RPMI7951 (cell line): ENCODE measurements at regions not wholly inside any gene's neighbourhood (a gene's known extent, or its start where the extent isn't known, plus 50 kb on each side); places are given as distances from the start of the nearest gene placed in this dataset.

Source experiments
- DNase-seq: peaks from one replicate; pipeline ENCODE4 v3.0.0-alpha.2; 2012; ENCODE audit warnings: low read depth

GRCh38 chr6:156309017-156309416 is 468.2 kb upstream of the ARID1B start:
- DNase-seq: no peak

DNA sequence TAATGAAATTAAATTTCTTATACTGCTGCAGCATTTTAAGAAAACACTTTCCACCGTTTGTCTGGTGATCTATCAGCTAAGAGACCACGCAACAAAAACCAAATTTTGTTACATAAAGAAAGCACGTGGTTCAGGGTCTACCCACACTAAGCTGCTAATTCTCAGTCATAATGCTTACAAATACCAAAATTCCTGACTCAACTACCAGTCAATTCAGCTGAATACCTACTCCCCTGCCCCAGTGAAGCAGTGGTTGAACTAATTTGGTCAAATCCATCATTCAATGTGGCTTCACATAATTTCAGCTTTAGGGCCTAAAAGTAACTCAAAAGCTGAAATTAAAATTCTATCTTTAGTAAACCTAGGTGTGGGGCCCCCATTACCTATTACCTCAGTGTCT is 468.6 kb upstream of the ARID1B start:
- DNase-seq: no peak

DNA sequence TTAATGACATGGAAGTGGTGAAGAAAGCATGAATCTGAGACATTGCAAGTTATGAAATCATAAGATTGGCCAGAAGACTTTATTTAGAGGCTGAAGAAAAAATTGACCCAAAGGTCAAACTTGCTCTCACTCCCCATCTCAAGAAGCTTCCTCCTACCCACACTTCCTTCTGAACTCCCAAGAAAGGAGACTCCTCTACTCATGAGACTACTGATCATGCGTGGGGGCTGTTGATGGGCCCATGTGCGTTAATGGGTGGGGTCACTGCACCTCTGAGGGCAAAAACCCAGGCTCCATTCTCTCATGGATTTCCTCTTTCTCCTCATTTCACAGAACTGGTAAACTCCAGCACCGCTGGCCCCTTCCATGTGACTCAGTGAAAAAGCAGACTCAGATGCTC is 470.6 kb upstream of the ARID1B start:
- no peak for DNase-seq

- DNase-seq: peak; percentile 8
These were observed 494.1 kb upstream of the ARID1B start for GRCh38 chr6:156283091-156283490.

GRCh38 chr6:156282087-156282486 is 495.1 kb upstream of the ARID1B start:
- no peak for DNase-seq

DNA sequence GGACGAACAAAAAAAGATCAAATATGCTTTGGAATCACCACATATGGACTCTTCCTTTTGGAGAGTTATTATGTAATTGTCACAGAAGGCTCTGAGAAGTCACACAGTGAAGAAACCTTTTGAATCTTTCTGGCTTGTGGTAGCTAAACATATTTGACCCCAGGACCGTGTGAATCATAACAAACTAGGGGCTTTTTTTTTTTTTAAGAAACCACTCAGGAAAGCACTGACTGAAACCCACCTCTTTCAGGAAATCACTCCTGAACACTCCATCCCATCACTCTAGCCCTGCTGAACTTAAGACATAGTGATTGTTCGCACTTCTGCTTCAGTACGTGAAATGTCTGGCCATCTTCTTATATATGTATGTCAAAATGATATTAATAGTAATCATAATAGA is 495.9 kb upstream of the ARID1B start:
- no peak for DNase-seq

- DNase-seq: no peak
These were observed 497.1 kb upstream of the ARID1B start for GRCh38 chr6:156280065-156280464.

DNA sequence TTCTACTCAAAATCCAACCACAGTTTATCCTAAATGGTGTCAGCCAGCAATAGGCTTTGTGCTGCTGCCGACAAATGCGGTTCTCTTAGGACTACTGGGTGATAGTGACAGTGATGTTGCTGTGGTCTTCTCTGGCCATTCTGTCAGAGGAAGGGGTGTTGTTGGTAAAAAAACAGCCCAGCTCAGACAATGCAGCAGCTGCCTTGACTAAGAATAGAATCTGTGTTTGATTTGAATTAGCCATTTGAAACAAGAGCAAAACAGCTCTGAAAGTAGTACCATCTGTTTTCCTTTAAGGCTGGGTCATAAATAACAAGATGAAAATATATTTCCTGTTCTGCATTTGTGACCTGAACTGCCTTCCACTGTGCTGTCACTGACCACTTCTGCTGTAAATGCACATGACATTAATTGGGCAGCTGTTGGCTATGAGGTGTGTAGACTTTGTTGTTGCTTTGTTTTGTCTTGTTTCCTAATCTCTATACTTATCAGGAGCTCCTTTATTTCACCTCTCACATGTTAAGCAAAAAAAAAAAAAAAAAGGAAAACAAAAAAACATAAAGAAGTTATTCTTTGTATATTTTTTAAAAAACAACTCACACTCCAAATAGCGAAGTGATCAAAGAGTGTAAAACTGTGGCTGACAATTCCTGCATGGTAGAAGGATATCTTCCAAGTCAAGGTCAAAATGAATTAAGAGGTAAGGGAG is 497.8 kb upstream of the ARID1B start:
- DNase-seq: peak; percentile 23

DNA sequence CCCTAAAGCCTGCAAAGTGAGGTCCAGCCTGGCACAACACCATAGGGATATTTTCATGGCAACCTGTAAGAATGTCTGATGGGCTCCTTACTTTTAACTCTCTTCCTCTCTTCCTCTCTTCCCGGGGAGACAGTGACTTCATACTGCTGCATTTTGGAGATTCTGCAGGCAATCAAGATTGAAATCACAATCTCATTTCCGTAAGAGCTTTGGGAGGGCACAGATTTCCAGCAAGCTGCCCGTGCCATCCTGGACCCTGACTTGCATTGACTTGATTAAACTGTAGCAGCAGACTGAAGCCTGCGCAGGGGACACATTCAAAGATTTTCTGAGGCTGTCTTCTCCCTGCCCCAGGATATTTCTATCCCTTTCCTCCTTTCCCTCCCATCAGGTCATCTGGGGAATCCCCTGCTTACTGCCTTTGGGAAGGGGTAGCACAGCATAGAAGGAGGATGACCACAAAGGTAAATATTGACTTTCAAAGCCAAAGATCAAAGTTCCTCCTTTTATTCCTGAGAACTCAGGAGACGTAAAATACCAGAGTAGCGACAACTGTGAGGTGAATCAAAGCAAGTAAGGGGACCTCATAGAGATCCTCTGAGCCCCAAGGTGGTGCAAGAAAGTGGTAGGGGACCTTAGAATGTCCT is 504.0 kb upstream of the ARID1B start:
- no peak for DNase-seq

GRCh38 chr6:156269751-156270369 is 507.3 kb upstream of the ARID1B start:
- no peak for DNase-seq

GRCh38 chr6:156268849-156269248 is 508.3 kb upstream of the ARID1B start:
- DNase-seq: no peak

- DNase-seq: no peak
These were observed 515.2 kb upstream of the ARID1B start for GRCh38 chr6:156262014-156262413.

DNA sequence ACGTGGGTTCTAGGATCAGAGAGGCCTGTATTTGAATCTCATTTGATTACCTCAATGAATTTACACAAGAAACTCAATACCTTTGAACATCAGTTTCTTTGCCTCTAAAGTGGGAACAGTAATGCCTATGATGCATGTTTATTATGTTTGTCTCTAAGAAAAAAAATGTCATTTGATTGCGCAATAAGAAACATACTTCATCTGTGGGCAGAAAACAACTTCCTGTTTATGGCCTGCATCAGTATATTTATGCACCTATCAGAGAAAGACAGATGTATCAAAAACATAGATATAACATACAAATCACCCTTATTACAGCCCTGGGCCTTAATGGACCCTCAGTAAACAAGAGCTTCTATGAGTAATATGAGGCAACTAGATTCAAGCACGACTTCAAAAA is 516.4 kb upstream of the ARID1B start:
- no peak for DNase-seq

GRCh38 chr6:156258981-156259380 is 518.2 kb upstream of the ARID1B start:
- no peak for DNase-seq

- DNase-seq: no peak
These were observed 521.0 kb upstream of the ARID1B start for GRCh38 chr6:156256161-156256560.

DNA sequence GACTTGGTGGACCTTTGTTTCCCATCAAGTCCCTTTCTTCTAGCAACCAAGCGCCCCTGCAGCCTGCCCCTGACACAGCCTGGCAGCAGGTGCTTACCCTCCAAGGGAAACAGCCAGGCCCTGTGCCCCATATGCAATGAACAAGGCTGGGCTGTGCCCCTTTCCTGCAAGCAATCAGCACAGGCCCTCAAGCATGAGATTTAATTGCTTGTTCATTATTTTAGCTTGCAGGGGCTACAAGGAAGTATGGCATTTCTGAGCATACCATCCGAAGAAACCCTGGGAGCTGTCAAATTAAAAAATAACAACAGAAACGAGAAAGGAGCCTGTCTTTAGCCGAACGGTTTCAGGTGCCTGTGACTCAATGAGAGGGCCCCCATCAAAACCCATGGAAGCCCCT is 522.9 kb upstream of the ARID1B start:
- no peak for DNase-seq

DNA sequence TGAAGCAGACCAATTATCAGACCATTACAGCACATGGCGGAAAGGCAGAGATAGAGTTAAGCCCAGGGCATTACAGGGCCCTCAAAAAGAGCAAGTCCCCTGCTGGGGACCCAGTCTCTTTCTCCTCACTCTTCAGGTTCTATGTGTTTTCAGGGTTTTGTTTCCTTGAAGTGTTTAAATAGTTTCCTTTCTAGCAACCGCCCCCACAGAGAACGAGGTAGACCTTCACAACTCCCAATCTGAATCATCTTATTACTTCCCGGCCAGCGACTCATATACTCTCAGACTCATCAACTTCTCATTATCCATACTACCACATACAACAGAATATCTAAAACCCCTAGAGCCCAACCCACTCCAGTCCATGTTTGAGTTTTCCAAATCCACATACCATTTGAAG is 526.6 kb upstream of the ARID1B start:
- no peak for DNase-seq

GRCh38 chr6:156242206-156242605 is 535.0 kb upstream of the ARID1B start:
- DNase-seq: no peak

DNA sequence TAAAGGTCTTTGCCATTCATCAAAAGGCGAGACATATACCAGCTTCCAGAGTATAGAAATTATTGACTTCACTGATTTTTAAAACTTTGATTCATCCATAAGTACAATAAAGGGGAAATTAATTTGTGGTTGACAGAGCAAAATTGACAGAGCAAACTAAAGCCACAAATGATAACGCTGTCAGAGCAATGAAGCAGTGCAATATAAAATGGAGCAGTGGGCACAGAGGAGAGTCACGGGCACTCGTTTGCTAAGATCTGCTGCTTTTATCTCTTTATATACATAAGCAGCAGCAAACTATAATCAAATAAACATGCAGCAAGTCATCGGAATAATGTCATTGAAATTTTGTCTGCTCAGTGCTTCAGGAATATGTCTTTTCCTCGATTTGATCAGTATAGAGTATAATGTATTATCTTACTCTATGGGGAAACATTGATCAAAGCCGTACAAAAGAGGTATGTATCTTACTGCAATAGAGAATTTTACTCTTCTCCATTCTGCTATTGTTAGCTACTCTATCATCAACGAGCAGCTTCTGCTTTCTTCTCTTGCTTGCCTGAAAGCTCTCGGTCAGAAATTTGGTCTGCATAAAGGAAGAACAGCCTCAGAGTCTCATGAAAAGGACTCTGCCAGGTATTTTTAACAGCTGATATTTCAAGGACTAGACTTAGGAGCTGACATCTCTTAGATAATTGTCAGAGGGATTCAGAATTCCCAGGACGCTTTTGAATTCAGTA is 546.0 kb upstream of the ARID1B start:
- DNase-seq: no peak

- no peak for DNase-seq
These were observed 557.2 kb upstream of the ARID1B start for GRCh38 chr6:156219973-156220372.

GRCh38 chr6:156205678-156206077 is 571.5 kb upstream of the ARID1B start:
- DNase-seq: no peak

DNA sequence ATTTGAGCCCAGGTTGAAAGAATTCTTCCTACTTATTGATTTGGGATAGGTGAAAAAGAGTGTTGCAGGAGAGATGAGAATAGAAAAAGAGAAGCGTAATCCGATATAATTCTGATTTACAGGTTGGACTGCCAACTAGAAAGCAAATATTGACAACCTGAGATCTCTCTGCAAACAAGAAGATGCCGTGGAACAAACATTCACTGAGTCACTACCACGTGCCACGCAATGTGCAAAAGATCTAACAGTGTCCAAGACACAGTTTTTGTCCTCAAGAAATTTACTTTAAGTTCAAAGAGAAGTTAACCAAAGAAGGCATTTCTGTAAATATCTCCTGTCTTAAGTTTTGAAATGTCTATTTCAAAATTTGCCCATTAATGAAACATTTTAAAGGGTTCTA is 578.0 kb upstream of the ARID1B start:
- no peak for DNase-seq

DNA sequence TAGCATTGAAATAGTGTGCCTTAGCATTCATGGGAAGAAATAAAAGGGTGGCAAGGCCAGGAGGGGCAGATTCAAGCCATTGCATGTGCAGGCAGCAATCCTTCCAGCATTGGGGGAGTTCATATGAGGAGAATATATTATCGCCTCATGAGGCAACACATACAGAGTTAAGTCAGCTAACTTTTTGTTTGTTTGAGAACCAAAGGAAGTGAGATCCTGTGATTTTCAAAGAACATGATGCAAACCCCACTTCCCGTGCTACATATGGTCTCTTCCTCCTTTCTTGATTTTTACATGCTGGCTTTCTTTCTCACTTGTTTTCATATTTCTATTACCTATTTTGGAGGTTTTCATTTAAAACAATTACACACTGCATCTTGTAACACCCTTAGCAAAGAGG is 579.7 kb upstream of the ARID1B start:
- no peak for DNase-seq
